ENCODE measurements at regions not wholly inside any gene's neighbourhood (a gene's known extent, or its start where the extent isn't known, plus 50 kb on each side); places are given as distances from the start of the nearest gene placed in this dataset.
"Not testable (repeated sequence)": the region's sequence is repeated elsewhere in the genome, so short reads cannot be mapped to it uniquely, and the experiment has no call there.

DNA sequence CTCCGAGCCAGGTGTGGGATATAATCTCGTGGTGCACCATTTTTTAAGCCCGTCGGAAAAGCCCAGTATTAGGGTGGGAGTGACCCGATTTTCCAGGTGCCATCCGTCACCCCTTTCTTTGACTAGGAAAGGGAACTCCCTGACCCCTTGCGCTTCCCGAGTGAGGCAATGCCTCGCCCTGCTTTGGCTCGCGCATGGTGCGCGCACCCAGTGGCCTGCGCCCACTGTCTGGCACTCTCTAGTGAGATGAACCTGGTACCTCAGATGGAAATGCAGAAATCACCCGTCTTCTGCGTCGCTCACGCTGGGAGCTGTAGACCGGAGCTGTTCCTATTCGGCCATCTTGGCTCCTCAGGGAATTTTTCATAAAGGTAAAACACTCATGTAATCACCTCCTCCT lies 63.9 kb downstream of the RWDD3 start:
- no CpG with 5 or more reads among the region's 20 CpGs for WGBS (ENCODE audit: insufficient coverage, insufficient read length)
- not testable (repeated sequence) for H3K9me3 ChIP-seq (ENCODE audit: control insufficient read depth, insufficient read depth, low read length); H3K4me3 ChIP-seq (ENCODE audit: low read length)

GRCh38 chr1:95301091-95301490 lies 67.1 kb downstream of the RWDD3 start:
- Histone ChIP-seq H3K4me3 (ENCODE audit: low read length) (no peak overlapping the region), H3K4me1 (ENCODE audit: control insufficient read depth, insufficient read depth, low read length) (no peaks in the 10 kb centered on the region)

More for the DNA sequence above, 63.9 kb downstream of the RWDD3 start:
- H3K36me3 ChIP-seq (ENCODE audit: control insufficient read depth, insufficient read depth, low read length); H3K27me3 ChIP-seq (ENCODE audit: control insufficient read depth, insufficient read depth, low read length); H3K4me1 ChIP-seq (ENCODE audit: control insufficient read depth, insufficient read depth, low read length); H3K27ac ChIP-seq (ENCODE audit: low read length); DNase-seq (ENCODE audit: low read depth, low spot score): not testable (repeated sequence)

GRCh38 chr1:95301614-95302013 lies 67.6 kb downstream of the RWDD3 start:
- H3K4me3 ChIP-seq (ENCODE audit: low read length) = no peak overlapping the region
- no peaks in the 10 kb centered on the region for H3K36me3 ChIP-seq (ENCODE audit: control insufficient read depth, insufficient read depth, low read length)
- no peaks in the 10 kb centered on the region for H3K9me3 ChIP-seq (ENCODE audit: control insufficient read depth, insufficient read depth, low read length)
- WGBS (ENCODE audit: insufficient coverage, insufficient read length) = no CpG with 5 or more reads among the region's 3 CpGs
- DNase-seq (ENCODE audit: low read depth, low spot score) = no peak
- no peaks in the 10 kb centered on the region for H3K4me1 ChIP-seq (ENCODE audit: control insufficient read depth, insufficient read depth, low read length)
- H3K27ac ChIP-seq (ENCODE audit: low read length) = no peak overlapping the region
- no peaks in the 10 kb centered on the region for H3K27me3 ChIP-seq (ENCODE audit: control insufficient read depth, insufficient read depth, low read length)

More at GRCh38 chr1:95301091-95301490, 67.1 kb downstream of the RWDD3 start:
- Histone ChIP-seq H3K9me3 (ENCODE audit: control insufficient read depth, insufficient read depth, low read length) (no peaks in the 10 kb centered on the region), H3K27ac (ENCODE audit: low read length) (no peak overlapping the region), H3K27me3 (ENCODE audit: control insufficient read depth, insufficient read depth, low read length) (no peaks in the 10 kb centered on the region), H3K36me3 (ENCODE audit: control insufficient read depth, insufficient read depth, low read length) (no peaks in the 10 kb centered on the region)
- DNase-seq (ENCODE audit: low read depth, low spot score) = no peak

DNA sequence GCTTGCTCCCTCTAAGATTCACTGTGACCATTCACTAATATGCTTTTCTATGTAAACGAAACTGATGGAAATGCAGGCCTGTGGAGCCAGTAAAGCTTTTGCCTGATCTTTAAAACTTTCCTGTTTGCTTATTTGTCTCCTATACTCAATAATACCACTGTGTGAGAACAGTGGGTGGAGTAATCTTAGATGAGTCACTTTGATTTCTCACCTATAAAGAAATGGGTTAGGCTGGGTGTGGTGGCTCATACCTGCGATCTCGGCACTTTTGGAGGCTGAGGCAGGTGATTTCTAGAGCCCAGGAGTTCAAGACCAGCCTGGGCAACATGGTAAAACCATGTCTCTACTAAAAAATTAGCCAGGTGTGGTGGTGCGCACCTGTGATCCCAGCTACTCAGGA lies 70.8 kb downstream of the RWDD3 start:
- no peaks in the 10 kb centered on the region for H3K9me3 ChIP-seq (ENCODE audit: control insufficient read depth, insufficient read depth, low read length)
- H3K4me3 ChIP-seq (ENCODE audit: low read length) = no peak overlapping the region
- no peaks in the 10 kb centered on the region for H3K36me3 ChIP-seq (ENCODE audit: control insufficient read depth, insufficient read depth, low read length)
- no peak overlapping the region for H3K27ac ChIP-seq (ENCODE audit: low read length)
- no peaks in the 10 kb centered on the region for H3K4me1 ChIP-seq (ENCODE audit: control insufficient read depth, insufficient read depth, low read length)
- no peaks in the 10 kb centered on the region for H3K27me3 ChIP-seq (ENCODE audit: control insufficient read depth, insufficient read depth, low read length)
- no peak for DNase-seq (ENCODE audit: low read depth, low spot score)
- WGBS (ENCODE audit: insufficient coverage, insufficient read length) = no CpG with 5 or more reads among the region's 4 CpGs

DNA sequence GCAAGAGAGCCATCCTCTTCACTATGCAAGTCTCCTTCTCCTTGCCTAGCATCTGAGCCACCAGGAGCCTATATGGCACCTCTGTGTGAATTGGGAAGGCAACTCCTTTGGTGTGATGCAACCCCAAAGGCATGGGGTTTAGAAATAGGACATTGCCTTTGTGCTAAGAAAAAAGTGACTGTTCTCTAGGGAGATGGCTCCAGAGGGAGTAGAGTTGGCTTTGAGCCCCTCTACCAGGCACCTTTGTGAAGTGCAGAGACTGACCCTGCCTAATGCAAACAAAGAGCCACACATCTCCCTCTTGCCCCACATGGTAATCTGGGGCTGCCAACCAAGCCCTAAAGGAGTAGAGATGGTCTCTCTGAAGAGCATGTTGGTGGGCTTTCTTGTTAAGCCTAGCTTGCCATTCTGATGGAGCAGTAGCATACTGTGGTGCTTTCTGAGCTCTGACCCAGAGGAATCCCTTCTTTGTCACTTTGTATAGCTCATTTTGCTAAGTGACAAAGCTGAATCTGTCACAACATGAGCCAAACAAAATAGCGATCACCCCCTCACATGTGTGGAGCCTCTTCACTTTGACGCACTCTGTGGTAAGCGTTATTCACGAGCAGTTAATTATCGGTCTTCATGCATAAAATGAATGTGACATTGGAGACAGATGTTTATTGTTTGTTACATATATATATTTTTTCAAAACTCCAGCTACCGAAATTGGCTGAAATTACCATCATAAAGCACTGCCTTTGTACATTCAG lies 74.4 kb downstream of the RWDD3 start:
- H3K36me3 ChIP-seq (ENCODE audit: control insufficient read depth, insufficient read depth, low read length) = no peaks in the 10 kb centered on the region
- H3K27me3 ChIP-seq (ENCODE audit: control insufficient read depth, insufficient read depth, low read length) = no peaks in the 10 kb centered on the region
- no peak overlapping the region for H3K27ac ChIP-seq (ENCODE audit: low read length)
- no CpG with 5 or more reads among the region's 6 CpGs for WGBS (ENCODE audit: insufficient coverage, insufficient read length)
- no peaks in the 10 kb centered on the region for H3K4me1 ChIP-seq (ENCODE audit: control insufficient read depth, insufficient read depth, low read length)
- no peak for DNase-seq (ENCODE audit: low read depth, low spot score)
- H3K4me3 ChIP-seq (ENCODE audit: low read length) = no peak overlapping the region
- no peaks in the 10 kb centered on the region for H3K9me3 ChIP-seq (ENCODE audit: control insufficient read depth, insufficient read depth, low read length)

GRCh38 chr1:95309031-95309471 lies 75.0 kb downstream of the RWDD3 start:
- H3K27ac ChIP-seq (ENCODE audit: low read length) = no peak overlapping the region
- DNase-seq (ENCODE audit: low read depth, low spot score) = peak; percentile 25
- no peaks in the 10 kb centered on the region for H3K4me1 ChIP-seq (ENCODE audit: control insufficient read depth, insufficient read depth, low read length)
- H3K9me3 ChIP-seq (ENCODE audit: control insufficient read depth, insufficient read depth, low read length) = no peaks in the 10 kb centered on the region
- no peaks in the 10 kb centered on the region for H3K36me3 ChIP-seq (ENCODE audit: control insufficient read depth, insufficient read depth, low read length)
- H3K27me3 ChIP-seq (ENCODE audit: control insufficient read depth, insufficient read depth, low read length) = no peaks in the 10 kb centered on the region
- no peak overlapping the region for H3K4me3 ChIP-seq (ENCODE audit: low read length)
- WGBS (ENCODE audit: insufficient coverage, insufficient read length) = no CpG with 5 or more reads among the region's 2 CpGs

GRCh38 chr1:95311014-95311413 lies 77.0 kb downstream of the RWDD3 start:
- Histone ChIP-seq H3K9me3 (ENCODE audit: control insufficient read depth, insufficient read depth, low read length) (no peaks in the 10 kb centered on the region), H3K4me1 (ENCODE audit: control insufficient read depth, insufficient read depth, low read length) (no peaks in the 10 kb centered on the region; the same call in 1 of the 2 replicates), H3K36me3 (ENCODE audit: control insufficient read depth, insufficient read depth, low read length) (no peaks in the 10 kb centered on the region), H3K27ac (ENCODE audit: low read length) (no peak overlapping the region), H3K4me3 (ENCODE audit: low read length) (no peak overlapping the region), H3K27me3 (ENCODE audit: control insufficient read depth, insufficient read depth, low read length) (no peaks in the 10 kb centered on the region)
- no peak for DNase-seq (ENCODE audit: low read depth, low spot score)
- no CpG with 5 or more reads among the region's 7 CpGs for WGBS (ENCODE audit: insufficient coverage, insufficient read length)

DNA sequence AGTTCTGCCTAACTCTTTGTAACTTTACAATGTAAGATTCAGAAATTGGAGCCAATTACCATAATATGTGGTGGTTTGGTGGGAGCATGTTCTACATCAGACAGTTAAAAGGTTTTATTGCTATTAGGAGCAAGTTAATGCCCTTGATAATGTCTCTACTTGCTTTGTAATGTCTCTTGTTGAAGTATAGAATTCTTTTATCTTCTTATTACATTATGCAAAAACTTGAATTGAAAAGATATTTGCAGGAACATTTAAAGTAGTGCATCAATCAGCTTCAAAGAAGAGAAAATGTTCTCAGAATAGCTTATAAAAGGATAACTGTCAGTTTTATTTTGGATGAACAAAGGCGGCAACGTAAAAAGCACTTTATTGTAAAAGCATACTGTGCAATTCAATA lies 77.8 kb downstream of the RWDD3 start:
- Histone ChIP-seq H3K4me1 (ENCODE audit: control insufficient read depth, insufficient read depth, low read length) (no peaks in the 10 kb centered on the region; the same call in 1 of the 2 replicates), H3K27ac (ENCODE audit: low read length) (no peak overlapping the region), H3K27me3 (ENCODE audit: control insufficient read depth, insufficient read depth, low read length) (no peaks in the 10 kb centered on the region), H3K36me3 (ENCODE audit: control insufficient read depth, insufficient read depth, low read length) (no peaks in the 10 kb centered on the region), H3K9me3 (ENCODE audit: control insufficient read depth, insufficient read depth, low read length) (no peaks in the 10 kb centered on the region), H3K4me3 (ENCODE audit: low read length) (no peak overlapping the region)
- no peak for DNase-seq (ENCODE audit: low read depth, low spot score)
- WGBS (ENCODE audit: insufficient coverage, insufficient read length) = no CpG with 5 or more reads among the region's 2 CpGs

DNA sequence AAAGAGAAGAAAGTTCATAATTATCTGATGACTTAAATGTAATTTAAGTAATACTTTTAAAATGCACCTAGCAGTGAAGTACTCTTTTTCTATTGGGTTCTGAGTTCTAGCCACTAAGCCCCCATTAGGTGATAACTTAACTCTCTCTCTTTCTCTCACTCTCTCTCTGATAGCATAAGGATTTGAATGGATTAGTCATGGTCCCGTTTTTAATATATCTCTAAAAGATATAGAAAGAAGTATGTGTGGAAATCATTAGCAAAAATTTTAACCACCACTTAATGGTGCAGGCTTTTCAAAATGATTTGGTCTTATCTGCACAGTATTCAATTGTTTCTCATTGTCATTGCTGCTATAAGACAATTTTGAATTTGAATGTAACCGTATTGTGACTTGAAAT lies 78.2 kb downstream of the RWDD3 start:
- no peaks in the 10 kb centered on the region; the same call in 1 of the 2 replicates for H3K4me1 ChIP-seq (ENCODE audit: control insufficient read depth, insufficient read depth, low read length)
- WGBS (ENCODE audit: insufficient coverage, insufficient read length) = no CpG with 5 or more reads among the region's 2 CpGs
- no peaks in the 10 kb centered on the region for H3K27me3 ChIP-seq (ENCODE audit: control insufficient read depth, insufficient read depth, low read length)
- H3K4me3 ChIP-seq (ENCODE audit: low read length) = no peak overlapping the region
- no peak overlapping the region for H3K27ac ChIP-seq (ENCODE audit: low read length)
- H3K36me3 ChIP-seq (ENCODE audit: control insufficient read depth, insufficient read depth, low read length) = no peaks in the 10 kb centered on the region
- no peak for DNase-seq (ENCODE audit: low read depth, low spot score)
- no peaks in the 10 kb centered on the region for H3K9me3 ChIP-seq (ENCODE audit: control insufficient read depth, insufficient read depth, low read length)

GRCh38 chr1:95313527-95313926 lies 79.5 kb downstream of the RWDD3 start:
- no peaks in the 10 kb centered on the region for H3K9me3 ChIP-seq (ENCODE audit: control insufficient read depth, insufficient read depth, low read length)
- no peaks in the 10 kb centered on the region; the same call in 1 of the 2 replicates for H3K4me1 ChIP-seq (ENCODE audit: control insufficient read depth, insufficient read depth, low read length)
- no peaks in the 10 kb centered on the region for H3K27me3 ChIP-seq (ENCODE audit: control insufficient read depth, insufficient read depth, low read length)
- no peaks in the 10 kb centered on the region for H3K36me3 ChIP-seq (ENCODE audit: control insufficient read depth, insufficient read depth, low read length)
- no peak overlapping the region for H3K4me3 ChIP-seq (ENCODE audit: low read length)
- no peak overlapping the region for H3K27ac ChIP-seq (ENCODE audit: low read length)
- no CpG with 5 or more reads among the region's 3 CpGs for WGBS (ENCODE audit: insufficient coverage, insufficient read length)
- DNase-seq (ENCODE audit: low read depth, low spot score) = no peak

- H3K4me1 ChIP-seq (ENCODE audit: control insufficient read depth, insufficient read depth, low read length) = no peaks in the 10 kb centered on the region
- no CpG with 5 or more reads among the region's 3 CpGs for WGBS (ENCODE audit: insufficient coverage, insufficient read length)
- no peak overlapping the region for H3K27ac ChIP-seq (ENCODE audit: low read length)
- no peak for DNase-seq (ENCODE audit: low read depth, low spot score)
- H3K9me3 ChIP-seq (ENCODE audit: control insufficient read depth, insufficient read depth, low read length) = no peaks in the 10 kb centered on the region
- H3K36me3 ChIP-seq (ENCODE audit: control insufficient read depth, insufficient read depth, low read length) = no peaks in the 10 kb centered on the region
- H3K4me3 ChIP-seq (ENCODE audit: low read length) = no peak overlapping the region
- no peaks in the 10 kb centered on the region for H3K27me3 ChIP-seq (ENCODE audit: control insufficient read depth, insufficient read depth, low read length)
Observed at GRCh38 chr1:95321531-95321930, 87.5 kb downstream of the RWDD3 start.

Measured in iPS DF 6.9 (cell line).